CD8-positive, alpha-beta memory T cell (primary cell): ENCODE measurements at regions not wholly inside any gene's neighbourhood (a gene's known extent, or its start where the extent isn't known, plus 50 kb on each side); places are given as distances from the start of the nearest gene placed in this dataset.

Experiments
- CTCF ChIA-PET: fragments of 350-600 bp; sonication (Branson Sonifier 250); formaldehyde crosslinking; loops from one replicate; lab custom pipeline; 2021; ENCODE audit warnings: antibody characterized with exemption; lab: Charles Lee
- POLR2A ChIA-PET: fragments of 350-600 bp; sonication (Branson Sonifier 250); formaldehyde crosslinking; loops from one replicate; lab custom pipeline; 2021; ENCODE audit warnings: antibody characterized with exemption; lab: Charles Lee
- DNase-seq, 5 donors: peaks; one replicate each; pipeline versions ENCODE4 v3.0.0 to v3.0.0-alpha.2; 2020 to 2022; ENCODE audit warnings: mixed read lengths in 1 of 5
- H3K27ac ChIP-seq: one replicate; pipeline ENCODE4 v1.7.0; 2013; ENCODE audit warnings: low read depth, mild to moderate bottlenecking, low read length, moderate library complexity
- H3K27me3 ChIP-seq: 2 replicates; pipeline ENCODE4 v1.7.0; 2013; ENCODE audit warnings: low read length, mild to moderate bottlenecking; ENCODE audit not compliant: insufficient read depth, poor library complexity, severe bottlenecking
- H3K36me3 ChIP-seq: 2 replicates; pipeline ENCODE4 v1.7.0; 2013; ENCODE audit warnings: mild to moderate bottlenecking, low read length, moderate library complexity; ENCODE audit not compliant: insufficient read depth
- H3K4me1 ChIP-seq: 2 replicates; pipeline ENCODE4 v1.7.0; 2013; ENCODE audit warnings: mild to moderate bottlenecking, low read length, moderate library complexity; ENCODE audit not compliant: insufficient read depth
- H3K4me3 ChIP-seq: 2 replicates; pipeline ENCODE4 v1.7.0; 2013; ENCODE audit warnings: mild to moderate bottlenecking, low read length
- H3K9me3 ChIP-seq: 2 replicates; pipeline ENCODE4 v1.7.0; 2013; ENCODE audit warnings: mild to moderate bottlenecking, low read length
- H3K27ac Mint-ChIP-seq, 8 donors: one replicate each; pipeline ENCODE4 v1.8.0; 2020 to 2021; ENCODE audit warnings: mixed read lengths in 8 of 8, mild to moderate bottlenecking in 6 of 8, inconsistent platforms in 3 of 8, moderate library complexity in 3 of 8
- H3K27me3 Mint-ChIP-seq, 2 donors: one replicate each; pipeline ENCODE4 v1.8.0; 2020 to 2021; ENCODE audit warnings: mixed read lengths in 2 of 2, mild to moderate bottlenecking in 1 of 2, moderate library complexity in 1 of 2
- H3K36me3 Mint-ChIP-seq, 3 donors: one replicate each; pipeline ENCODE4 v1.8.0; 2020 to 2021; ENCODE audit warnings: mixed read lengths in 3 of 3, inconsistent platforms in 1 of 3, mild to moderate bottlenecking in 1 of 3
- H3K4me1 Mint-ChIP-seq, 3 donors: one replicate each; pipeline ENCODE4 v1.8.0; 2020 to 2021; ENCODE audit warnings: mixed read lengths in 3 of 3, inconsistent platforms in 1 of 3, mild to moderate bottlenecking in 1 of 3
- H3K4me3 Mint-ChIP-seq, 7 donors: one replicate each; pipeline ENCODE4 v1.8.0; 2020 to 2021; ENCODE audit warnings: mixed read lengths in 7 of 7, mild to moderate bottlenecking in 6 of 7, moderate library complexity in 4 of 7, inconsistent platforms in 2 of 7
- H3K9me3 Mint-ChIP-seq, 5 donors: one replicate each; pipeline ENCODE4 v1.8.0; 2020 to 2022; ENCODE audit warnings: mixed read lengths in 5 of 5, mild to moderate bottlenecking in 3 of 5, moderate library complexity in 2 of 5, inconsistent platforms in 1 of 5

- H3K27me3 Mint-ChIP-seq, result peaks cover 0 to 1% of the 10 kb centered on the region in 2 donors
Observed at GRCh38 chr14:53872681-53873089, 83.9 kb downstream of the BMP4 start.

GRCh38 chr14:53871951-53872350, 84.7 kb downstream of the BMP4 start:
- Mint-ChIP-seq H3K27me3 (peaks cover 0 to 1% of the 10 kb centered on the region in 2 donors), H3K4me1 (no peaks in the 10 kb centered on the region), H3K4me3 (no peak overlapping the region), H3K36me3 (peaks cover 0 to 1% (median 0%) of the 10 kb centered on the region in 3 donors), H3K27ac (no peak overlapping the region), H3K9me3 (peaks cover 0 to 5% (median 3%) of the 10 kb centered on the region in 5 donors)
- H3K4me1 ChIP-seq, result no peaks in the 10 kb centered on the region
- DNase-seq, result no peak
- H3K27ac ChIP-seq, result no peak overlapping the region
- no peaks in the 10 kb centered on the region for H3K36me3 ChIP-seq
- H3K4me3 ChIP-seq, result no peak overlapping the region
- H3K27me3 ChIP-seq, result no peaks in the 10 kb centered on the region
- ChIA-PET CTCF (no interaction called here), POLR2A (no interaction called here)
- no peaks in the 10 kb centered on the region for H3K9me3 ChIP-seq

More at GRCh38 chr14:53872681-53873089, 83.9 kb downstream of the BMP4 start:
- Histone ChIP-seq H3K36me3 (no peaks in the 10 kb centered on the region), H3K4me1 (no peaks in the 10 kb centered on the region), H3K27ac (no peak overlapping the region), H3K9me3 (no peaks in the 10 kb centered on the region), H3K27me3 (no peaks in the 10 kb centered on the region), H3K4me3 (no peak overlapping the region)
- Mint-ChIP-seq H3K9me3 (peaks cover 2 to 7% (median 4%) of the 10 kb centered on the region in 5 donors), H3K36me3 (peaks cover 0 to 1% (median 0%) of the 10 kb centered on the region in 3 donors), H3K4me1 (no peaks in the 10 kb centered on the region), H3K27ac (no peak overlapping the region), H3K4me3 (no peak overlapping the region)
- CTCF ChIA-PET, result no interaction called here
- DNase-seq, result no peak
- POLR2A ChIA-PET, result no interaction called here

DNA sequence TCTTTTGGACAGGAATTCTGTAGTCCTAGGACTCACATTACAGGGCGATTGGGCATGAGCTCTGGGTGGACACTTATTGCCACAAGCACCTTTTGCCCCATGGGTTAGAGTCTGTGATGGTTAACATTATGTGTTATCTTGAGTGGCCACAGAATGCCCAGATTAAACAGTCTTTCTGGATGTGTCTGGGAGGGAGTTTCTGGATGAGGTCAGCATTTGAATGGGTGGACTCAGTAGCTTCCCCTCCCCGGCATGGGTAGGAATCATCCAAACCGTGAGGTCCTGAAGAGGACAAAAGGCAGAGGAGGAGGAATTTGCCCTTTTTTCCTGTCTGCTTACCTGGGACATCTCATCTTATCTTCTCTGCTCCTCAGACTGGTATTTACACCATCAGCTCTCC, 85.6 kb downstream of the BMP4 start:
- Histone ChIP-seq H3K4me3 (no peak overlapping the region), H3K27ac (no peak overlapping the region), H3K4me1 (no peaks in the 10 kb centered on the region), H3K36me3 (no peaks in the 10 kb centered on the region), H3K9me3 (no peaks in the 10 kb centered on the region), H3K27me3 (no peaks in the 10 kb centered on the region)
- Mint-ChIP-seq H3K36me3 (no peaks in the 10 kb centered on the region), H3K9me3 (peaks cover 0 to 2% (median 0%) of the 10 kb centered on the region in 5 donors), H3K4me1 (no peaks in the 10 kb centered on the region), H3K27me3 (peaks cover 0 to 1% of the 10 kb centered on the region in 2 donors), H3K27ac (no peak overlapping the region), H3K4me3 (no peak overlapping the region)
- POLR2A ChIA-PET, result no interaction called here
- CTCF ChIA-PET, result no interaction called here
- DNase-seq, result no peak

DNA sequence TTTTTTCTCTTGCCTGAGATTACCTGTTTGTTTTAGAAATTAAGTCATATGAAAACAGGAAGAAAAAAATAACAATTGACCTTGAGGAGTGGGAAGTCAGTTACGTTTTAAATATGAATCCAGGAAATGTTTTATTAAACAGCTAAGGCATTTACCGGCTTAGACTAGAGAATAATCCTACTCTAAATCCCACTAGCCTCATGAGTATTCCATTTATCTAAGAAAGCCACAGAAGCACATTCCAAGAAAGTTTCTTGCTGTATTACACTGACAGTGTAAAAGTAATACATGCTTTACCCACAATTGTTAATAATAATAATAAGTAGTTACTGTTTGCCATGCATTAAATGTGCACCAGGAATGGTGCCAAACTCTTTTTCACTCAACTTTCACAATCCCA, 90.9 kb downstream of the BMP4 start:
- no peak overlapping the region for H3K4me3 Mint-ChIP-seq
- Histone ChIP-seq H3K4me3 (no peak overlapping the region), H3K36me3 (no peaks in the 10 kb centered on the region), H3K9me3 (no peaks in the 10 kb centered on the region), H3K27ac (no peak overlapping the region), H3K4me1 (no peaks in the 10 kb centered on the region), H3K27me3 (no peaks in the 10 kb centered on the region)
- peaks cover 0 to 1% of the 10 kb centered on the region in 2 donors for H3K27me3 Mint-ChIP-seq
- no peaks in the 10 kb centered on the region for H3K4me1 Mint-ChIP-seq
- no peak overlapping the region for H3K27ac Mint-ChIP-seq
- peaks cover 0 to 3% (median 0%) of the 10 kb centered on the region in 5 donors for H3K9me3 Mint-ChIP-seq
- no peak for DNase-seq
- no peaks in the 10 kb centered on the region for H3K36me3 Mint-ChIP-seq
- POLR2A ChIA-PET, result no interaction called here
- CTCF ChIA-PET, result no interaction called here

DNA sequence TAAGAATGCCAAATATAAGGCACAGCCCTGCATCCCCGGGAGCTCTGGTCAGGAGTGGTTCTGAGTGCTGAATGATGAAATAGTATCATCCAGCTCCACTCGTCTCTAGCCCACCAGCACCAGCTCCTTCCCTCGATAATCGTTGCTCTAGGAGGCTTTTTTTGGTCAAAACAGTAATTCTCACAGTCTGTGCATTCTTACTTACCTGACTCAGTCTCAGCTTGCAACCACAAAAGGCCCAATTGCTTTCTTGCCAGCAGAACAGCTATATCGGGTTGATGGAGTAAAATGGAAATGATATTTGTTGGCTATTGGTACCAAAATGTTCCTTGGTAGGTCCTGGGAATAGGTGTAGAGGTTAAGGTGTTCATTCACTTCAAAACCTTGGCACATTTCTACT, 94.8 kb downstream of the BMP4 start:
- Mint-ChIP-seq H3K4me1 (no peaks in the 10 kb centered on the region), H3K4me3 (no peak overlapping the region), H3K27ac (no peak overlapping the region), H3K36me3 (no peaks in the 10 kb centered on the region), H3K27me3 (no peaks in the 10 kb centered on the region), H3K9me3 (peaks cover 0 to 3% (median 0%) of the 10 kb centered on the region in 5 donors)
- Histone ChIP-seq H3K4me3 (no peak overlapping the region), H3K36me3 (no peaks in the 10 kb centered on the region), H3K27ac (no peak overlapping the region), H3K27me3 (no peaks in the 10 kb centered on the region), H3K4me1 (no peaks in the 10 kb centered on the region), H3K9me3 (no peaks in the 10 kb centered on the region)
- POLR2A ChIA-PET, result no interaction called here
- DNase-seq, result no peak
- CTCF ChIA-PET, result no interaction called here

DNA sequence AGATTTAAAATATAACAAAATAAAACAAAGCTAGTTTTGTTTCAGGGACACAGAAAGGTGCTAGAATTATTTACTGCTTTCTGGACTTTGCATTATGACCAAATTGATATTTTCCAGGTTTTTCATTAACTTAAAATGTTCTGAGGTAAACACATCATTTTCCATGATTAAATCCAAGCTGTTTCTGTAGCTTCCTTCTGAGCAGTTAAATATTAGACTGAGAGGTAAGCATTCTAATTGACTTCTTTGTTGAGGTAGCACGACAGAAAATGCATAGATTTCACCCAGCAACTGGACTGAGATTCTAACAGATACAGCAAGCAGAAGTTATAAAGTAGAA, 98.3 kb downstream of the BMP4 start:
- no peaks in the 10 kb centered on the region for H3K27me3 ChIP-seq
- H3K4me1 ChIP-seq, result no peaks in the 10 kb centered on the region
- H3K27ac ChIP-seq, result no peak overlapping the region
- no peaks in the 10 kb centered on the region for H3K9me3 Mint-ChIP-seq
- H3K4me1 Mint-ChIP-seq, result no peaks in the 10 kb centered on the region
- no peaks in the 10 kb centered on the region for H3K36me3 Mint-ChIP-seq
- no peak overlapping the region for H3K4me3 ChIP-seq
- POLR2A ChIA-PET, result no interaction called here
- no peak overlapping the region for H3K27ac Mint-ChIP-seq
- no peak overlapping the region for H3K4me3 Mint-ChIP-seq
- CTCF ChIA-PET, result no interaction called here
- H3K36me3 ChIP-seq, result no peaks in the 10 kb centered on the region
- no peaks in the 10 kb centered on the region for H3K27me3 Mint-ChIP-seq
- DNase-seq, result no peak
- no peaks in the 10 kb centered on the region for H3K9me3 ChIP-seq

- H3K27me3 Mint-ChIP-seq, result no peaks in the 10 kb centered on the region
- ChIA-PET POLR2A (no interaction called here), CTCF (no interaction called here)
- no peaks in the 10 kb centered on the region for H3K9me3 Mint-ChIP-seq
- no peaks in the 10 kb centered on the region for H3K9me3 ChIP-seq
- H3K4me1 Mint-ChIP-seq, result no peaks in the 10 kb centered on the region
- H3K4me3 Mint-ChIP-seq, result no peak overlapping the region
- no peak overlapping the region for H3K4me3 ChIP-seq
- H3K27ac Mint-ChIP-seq, result no peak overlapping the region
- no peaks in the 10 kb centered on the region for H3K36me3 ChIP-seq
- H3K36me3 Mint-ChIP-seq, result no peaks in the 10 kb centered on the region
- DNase-seq, result no peak
- H3K27ac ChIP-seq, result no peak overlapping the region
- no peaks in the 10 kb centered on the region for H3K27me3 ChIP-seq
- no peaks in the 10 kb centered on the region for H3K4me1 ChIP-seq
Observed at GRCh38 chr14:53857625-53858344, 98.8 kb downstream of the BMP4 start.

GRCh38 chr14:53855574-53855973, 101.1 kb downstream of the BMP4 start:
- Mint-ChIP-seq H3K27ac (no peak overlapping the region), H3K4me1 (no peaks in the 10 kb centered on the region), H3K9me3 (no peaks in the 10 kb centered on the region), H3K27me3 (peaks cover 0 to 2% of the 10 kb centered on the region in 2 donors), H3K4me3 (no peak overlapping the region), H3K36me3 (no peaks in the 10 kb centered on the region)
- no peak overlapping the region for H3K4me3 ChIP-seq
- ChIA-PET CTCF (no interaction called here), POLR2A (no interaction called here)
- no peaks in the 10 kb centered on the region for H3K27me3 ChIP-seq
- no peaks in the 10 kb centered on the region for H3K9me3 ChIP-seq
- no peaks in the 10 kb centered on the region for H3K36me3 ChIP-seq
- no peak overlapping the region for H3K27ac ChIP-seq
- no peak for DNase-seq
- no peaks in the 10 kb centered on the region for H3K4me1 ChIP-seq
